AG10803 (cell line): ENCODE measurements at regions not wholly inside any gene's neighbourhood (a gene's known extent, or its start where the extent isn't known, plus 50 kb on each side); places are given as distances from the start of the nearest gene placed in this dataset.

Experiments
- DNase-seq: peaks from one replicate; pipeline ENCODE4 v3.0.0; 2010; ENCODE audit warnings: low read depth
- H3K4me3 ChIP-seq: 2 replicates; pipeline ENCODE4 v1.5.1; 2011; ENCODE audit warnings: mild to moderate bottlenecking, low read length, control low read depth
- TF ChIP-seq, protein P1 (sequence below): conservative IDR thresholded peaks from 2 replicates; pipeline ENCODE4 v1.5.1; 2011; ENCODE audit warnings: mild to moderate bottlenecking, low read length, control low read depth, inconsistent platforms

DNA sequence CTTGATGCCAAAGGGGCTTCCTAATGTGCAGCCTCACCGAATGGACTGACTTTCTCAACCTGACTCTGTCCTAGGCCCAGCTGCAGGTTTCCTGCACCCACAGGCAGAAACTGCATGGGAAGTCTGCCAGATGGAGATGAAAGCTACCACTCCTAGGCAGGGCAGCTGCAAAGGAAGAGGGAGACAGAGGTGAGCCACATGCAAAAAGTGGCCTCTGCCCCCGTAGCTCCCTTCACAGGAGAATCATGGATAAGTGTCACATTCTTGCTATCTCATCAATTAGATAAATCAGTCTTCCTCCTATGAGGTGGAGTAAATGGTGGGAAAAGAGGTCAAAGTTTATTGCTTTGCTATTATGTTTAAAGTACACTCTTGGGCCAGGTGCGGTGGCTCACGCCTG is 191.3 kb downstream of the ALDH8A1 start:
- no peak overlapping the region for H3K4me3 ChIP-seq
- TF ChIP-seq, protein P1, sequence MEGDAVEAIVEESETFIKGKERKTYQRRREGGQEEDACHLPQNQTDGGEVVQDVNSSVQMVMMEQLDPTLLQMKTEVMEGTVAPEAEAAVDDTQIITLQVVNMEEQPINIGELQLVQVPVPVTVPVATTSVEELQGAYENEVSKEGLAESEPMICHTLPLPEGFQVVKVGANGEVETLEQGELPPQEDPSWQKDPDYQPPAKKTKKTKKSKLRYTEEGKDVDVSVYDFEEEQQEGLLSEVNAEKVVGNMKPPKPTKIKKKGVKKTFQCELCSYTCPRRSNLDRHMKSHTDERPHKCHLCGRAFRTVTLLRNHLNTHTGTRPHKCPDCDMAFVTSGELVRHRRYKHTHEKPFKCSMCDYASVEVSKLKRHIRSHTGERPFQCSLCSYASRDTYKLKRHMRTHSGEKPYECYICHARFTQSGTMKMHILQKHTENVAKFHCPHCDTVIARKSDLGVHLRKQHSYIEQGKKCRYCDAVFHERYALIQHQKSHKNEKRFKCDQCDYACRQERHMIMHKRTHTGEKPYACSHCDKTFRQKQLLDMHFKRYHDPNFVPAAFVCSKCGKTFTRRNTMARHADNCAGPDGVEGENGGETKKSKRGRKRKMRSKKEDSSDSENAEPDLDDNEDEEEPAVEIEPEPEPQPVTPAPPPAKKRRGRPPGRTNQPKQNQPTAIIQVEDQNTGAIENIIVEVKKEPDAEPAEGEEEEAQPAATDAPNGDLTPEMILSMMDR: no peak
- no peak for DNase-seq

DNA sequence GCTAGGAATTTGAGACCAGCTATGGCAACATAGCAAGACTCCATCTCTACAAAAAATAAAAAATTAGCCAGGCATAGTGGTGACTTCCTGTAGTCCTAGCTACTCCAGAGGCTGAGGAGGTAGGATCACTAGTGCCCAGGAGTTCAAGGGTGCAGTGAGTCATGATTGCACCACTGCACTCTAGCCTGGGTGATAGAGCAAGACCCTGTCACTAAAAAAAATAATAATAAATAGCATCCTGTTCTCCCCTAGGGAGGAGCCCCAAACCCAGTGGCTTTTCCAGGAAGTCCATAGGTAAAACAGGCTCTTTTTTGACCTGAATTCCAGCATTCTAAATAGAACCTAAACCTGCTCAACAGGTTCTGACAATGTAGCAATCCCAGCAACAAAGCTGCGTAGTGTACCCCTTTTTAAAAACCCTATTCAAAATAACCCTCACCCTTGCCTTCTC is 192.0 kb downstream of the ALDH8A1 start:
- TF ChIP-seq, protein P1: no peak
- H3K4me3 ChIP-seq: no peak overlapping the region
- no peak for DNase-seq

DNA sequence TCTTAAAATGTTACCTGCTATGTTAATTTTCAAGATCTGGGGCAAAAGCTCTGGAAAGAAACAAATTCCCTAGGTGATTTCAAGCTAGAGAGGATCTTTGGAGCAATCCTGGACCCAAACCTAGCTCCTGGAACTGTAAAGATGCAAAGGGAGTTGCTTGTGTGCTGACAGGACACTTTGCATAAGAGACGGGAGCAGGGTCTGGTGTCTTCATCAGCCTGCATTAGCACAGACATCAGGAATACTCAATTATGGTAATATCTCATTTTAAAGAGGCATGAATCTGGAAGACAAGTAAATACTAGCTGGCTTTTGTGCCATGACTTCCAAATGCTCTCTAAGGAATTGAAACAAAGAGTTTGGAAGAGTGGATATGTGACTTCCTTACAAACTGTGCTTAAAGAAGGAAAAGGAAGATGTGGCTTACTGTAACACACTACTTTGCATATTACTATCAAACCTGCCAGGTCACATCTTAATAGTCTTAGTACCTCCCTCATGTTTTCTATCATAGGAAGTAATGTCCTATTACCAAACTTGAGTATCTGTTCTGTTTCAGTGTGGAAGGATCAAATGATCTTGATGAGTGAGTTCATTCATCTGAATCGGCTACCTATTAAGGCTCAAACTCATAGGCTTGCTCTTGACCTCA is 193.4 kb downstream of the ALDH8A1 start:
- DNase-seq: no peak
- H3K4me3 ChIP-seq: no peak overlapping the region
- TF ChIP-seq, protein P1: no peak

DNA sequence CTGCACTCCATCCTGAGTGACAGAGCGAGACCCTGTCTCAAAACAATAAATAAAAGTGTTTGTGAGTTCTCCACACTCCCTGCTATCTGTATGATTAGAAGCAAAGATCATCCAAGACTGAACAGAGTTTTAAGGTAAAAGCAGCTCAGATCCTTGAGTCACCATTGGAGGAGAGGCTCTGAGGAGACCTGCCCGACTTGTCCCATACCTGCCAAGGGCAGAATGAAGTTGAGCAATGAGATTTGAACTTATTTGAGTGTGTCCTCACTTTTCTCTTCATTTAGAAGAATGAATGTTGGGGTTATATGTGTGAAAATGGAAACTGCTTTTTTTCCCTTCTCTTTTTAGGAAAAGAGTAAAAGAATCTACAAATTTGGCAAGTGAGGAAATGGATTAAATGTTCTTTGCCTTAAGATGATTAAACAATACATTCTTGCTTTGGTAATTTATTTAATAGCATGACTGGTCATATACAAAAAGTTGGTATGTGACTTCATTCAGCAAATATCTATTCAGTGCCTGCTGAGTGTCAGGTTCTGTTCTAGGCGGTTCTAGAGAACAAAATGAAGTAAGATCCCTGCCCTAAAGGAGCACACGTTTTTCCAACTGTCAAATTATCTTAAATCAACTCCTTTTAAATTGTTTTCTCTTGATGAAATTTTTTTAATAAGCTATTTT is 195.7 kb downstream of the ALDH8A1 start:
- no peak overlapping the region for H3K4me3 ChIP-seq
- TF ChIP-seq, protein P1: no peak
- DNase-seq: no peak

DNA sequence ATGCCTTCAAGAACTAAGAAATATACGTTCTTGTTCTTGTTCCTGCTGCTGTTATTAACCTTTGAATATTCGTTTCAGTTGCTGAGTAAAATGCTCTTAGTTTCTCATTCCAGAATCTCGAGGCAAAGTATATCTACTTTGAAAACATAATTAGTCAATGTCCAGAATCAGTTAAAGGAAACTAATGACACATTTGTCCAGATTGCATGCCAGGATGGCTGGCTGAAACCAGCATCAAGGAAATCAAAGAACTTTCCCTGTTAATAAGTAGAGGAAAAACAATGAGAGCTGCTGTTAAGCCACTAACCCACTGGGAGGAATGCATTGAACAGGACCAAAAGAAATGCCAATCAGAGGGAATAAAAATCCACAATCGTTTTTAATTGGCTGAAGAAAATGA is 196.9 kb downstream of the ALDH8A1 start:
- TF ChIP-seq, protein P1: no peak
- no peak overlapping the region for H3K4me3 ChIP-seq
- DNase-seq: no peak

DNA sequence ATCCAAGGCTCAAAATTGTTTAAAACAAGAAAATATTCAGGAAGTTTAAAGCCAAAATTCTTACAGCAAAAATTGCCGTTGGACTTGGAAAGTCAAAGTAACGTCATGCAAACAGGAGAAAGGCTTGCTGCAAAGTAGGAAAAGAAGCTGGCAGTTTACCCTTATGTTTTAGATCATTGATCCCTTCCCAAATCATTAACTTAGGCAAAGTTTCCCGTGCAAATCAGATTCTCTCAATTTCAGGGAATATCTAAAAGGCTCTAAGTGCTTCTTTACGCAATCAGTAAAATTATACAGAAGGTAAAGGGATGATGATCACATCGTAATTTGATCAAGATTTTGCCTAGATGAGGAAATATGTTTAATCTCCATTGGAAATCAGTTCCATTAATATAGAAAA is 197.5 kb downstream of the ALDH8A1 start:
- TF ChIP-seq, protein P1: no peak

DNA sequence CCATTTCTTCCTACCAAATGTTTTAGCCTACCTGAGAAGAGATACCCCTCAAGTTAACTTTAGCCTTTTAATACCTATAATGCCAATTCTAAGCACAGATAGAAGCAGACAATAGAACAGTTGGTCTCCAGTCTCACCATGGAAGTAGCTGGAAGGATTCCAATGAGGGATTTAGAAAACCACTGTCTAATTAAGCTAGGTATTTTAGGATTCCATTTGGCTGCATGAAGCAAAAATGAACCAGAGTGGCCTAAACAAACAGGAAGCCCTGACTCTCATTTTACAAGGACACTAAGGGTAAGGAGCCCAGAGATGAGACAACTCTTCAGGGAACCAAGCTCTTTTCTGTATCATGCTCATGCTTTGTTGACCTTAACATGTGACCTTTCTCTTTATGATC is 199.2 kb downstream of the ALDH8A1 start:
- peak; percentile 81 for DNase-seq
- H3K4me3 ChIP-seq: no peak overlapping the region
- TF ChIP-seq, protein P1: no peak

More for the DNA sequence above, 197.5 kb downstream of the ALDH8A1 start:
- no peak overlapping the region for H3K4me3 ChIP-seq
- no peak for DNase-seq
